Heart left ventricle (tissue), 13 donors: ENCODE measurements at regions not wholly inside any gene's neighbourhood (a gene's known extent, or its start where the extent isn't known, plus 50 kb on each side); places are given as distances from the start of the nearest gene placed in this dataset.

ENCODE experiments used
- CTCF ChIP-seq, 12 donors: fragments of 200-600 bp; sonication (generic) in 4 of 12; IDR thresholded peaks; one replicate each; pipeline versions ENCODE4 v1.5.0 to v1.8.0; 2018 to 2022; ENCODE audit warnings: antibody characterized with exemption in 12 of 12, mild to moderate bottlenecking in 5 of 12
- POLR2A ChIP-seq, 2 donors: fragments of 450-650 bp; IDR thresholded peaks; one replicate each; pipeline ENCODE4 v1.6.1; 2017; ENCODE audit warnings: antibody characterized with exemption in 2 of 2, mild to moderate bottlenecking in 2 of 2, moderate library complexity in 2 of 2
- donor health status: ischemic (EF 13 %, LVEDD 7.1; RV severe dilation, severe dysfunction).
- donor health status: DM: no; HTN: yes; CAD: no.
- donor health status: DM: no; HTN: no; CAD: no.
- donor health status: ischemic (EF 25% LVEDD 6.9; RV normal size, moderate dysfunction).
- donor health status: ischemic (EF 25% LVEDD 5.7; RV mildly dilated, moderate dysfunction).
- donor health status: ischemic (EF 35%, LVEDD 5.7; RV mildly dilated, moderate dysfunction).
- donor health status: nonischemic (EF 11% LVEDD 7.7; RV severe dilation, severe dysfunction).
- donor health status: DM: yes; HTN: yes; CAD: no.
- donor health status: PGD.
- donor health status: ischemic (EF 29% LVEDD 5.4; RV normal size, mild dysfunction).
- donor health status: nonischemic (EF 23%, LVEDD 6.1; RV moderate dilation, normal function).

GRCh38 chr1:242579528-242580235 lies 55.2 kb upstream of the PLD5 start:
- TF ChIP-seq CTCF (IDR thresholded peaks at IDR 0.05) (no peak), POLR2A (IDR thresholded peaks at IDR 0.05) (no peak)
